ENCODE measurements at regions not wholly inside any gene's neighbourhood (a gene's known extent, or its start where the extent isn't known, plus 50 kb on each side); places are given as distances from the start of the nearest gene placed in this dataset.
"Not testable (repeated sequence)": the region's sequence is repeated elsewhere in the genome, so short reads cannot be mapped to it uniquely, and the experiment has no call there.

DNA sequence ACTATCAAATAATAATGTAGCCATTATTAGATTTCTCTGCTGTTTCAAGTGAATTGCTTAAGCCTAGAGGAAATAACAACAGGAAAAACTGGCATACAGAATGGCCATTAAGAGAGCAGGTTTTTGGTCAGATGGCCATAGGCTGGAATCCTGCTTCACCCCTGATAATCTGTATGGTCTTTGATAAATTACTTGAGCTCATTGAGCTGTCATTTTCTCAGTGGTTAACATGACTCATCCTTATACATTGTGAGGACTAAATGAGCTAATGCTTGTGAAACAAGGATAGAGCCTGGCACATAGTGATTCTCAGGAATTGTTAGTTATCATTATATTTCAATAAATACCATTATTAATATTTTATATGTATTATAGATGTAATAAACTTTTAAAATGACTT, 516.5 kb downstream of the KIF4B start:
- no peak for DNase-seq

DNA sequence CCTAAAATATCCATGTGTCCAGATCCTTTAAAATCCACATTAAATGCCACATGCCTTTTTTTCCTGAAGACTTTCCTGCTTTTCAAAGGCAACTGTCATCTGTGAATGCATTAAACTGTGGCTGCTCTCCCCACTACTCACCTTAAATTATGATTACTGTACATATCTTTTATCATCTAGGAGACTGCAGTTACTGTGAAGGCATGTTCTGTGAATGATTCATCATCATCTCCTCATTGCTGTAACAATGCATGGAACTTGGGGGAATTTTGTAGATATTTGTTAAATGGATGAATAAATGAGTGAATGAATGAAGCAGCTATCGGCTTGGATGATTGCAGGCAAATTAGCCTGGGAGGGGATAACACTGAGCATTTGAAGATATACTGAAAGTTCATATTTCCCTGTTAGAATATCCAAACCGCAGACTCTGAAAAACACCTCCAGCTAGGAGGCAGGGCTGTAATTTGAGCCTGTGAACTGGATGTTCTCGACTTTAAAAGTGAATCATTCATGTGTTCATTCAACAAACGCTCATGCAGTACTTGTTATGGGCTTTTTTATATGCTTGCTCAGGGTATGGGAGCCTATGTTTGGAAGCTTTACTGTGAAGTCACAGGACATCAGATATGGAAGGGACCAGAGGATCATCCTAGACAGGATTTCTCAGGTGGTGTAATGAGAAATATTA, 519.2 kb downstream of the KIF4B start:
- no peak for DNase-seq

DNA sequence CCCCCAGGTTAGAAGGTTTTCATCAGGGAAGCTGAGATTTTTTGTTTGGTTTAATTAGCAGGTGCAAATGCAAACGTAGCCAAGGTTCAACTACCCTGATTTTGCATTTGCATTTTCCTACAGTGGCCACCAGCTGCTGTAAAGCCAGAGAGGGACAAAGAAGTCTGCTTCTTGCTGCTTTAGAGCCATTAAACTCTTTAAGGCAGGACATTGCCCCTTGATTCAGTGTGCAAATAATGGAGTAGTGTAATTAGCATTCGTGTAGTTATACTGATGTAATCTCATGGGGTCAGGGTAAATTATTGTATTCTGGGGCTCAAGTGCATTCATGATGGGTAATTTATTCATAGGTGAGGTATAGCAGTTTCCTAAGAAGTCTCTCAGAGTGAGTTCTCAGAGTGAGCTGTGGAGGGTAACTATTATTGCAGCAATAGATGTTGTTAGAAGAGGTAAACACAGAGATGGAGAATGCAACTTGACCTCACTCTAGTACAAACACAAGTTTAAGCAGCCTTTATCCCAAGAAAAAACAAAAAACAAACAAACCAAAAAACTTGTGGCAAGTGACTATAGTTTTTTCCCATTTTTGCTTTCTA, 526.5 kb downstream of the KIF4B start:
- DNase-seq, result no peak

DNA sequence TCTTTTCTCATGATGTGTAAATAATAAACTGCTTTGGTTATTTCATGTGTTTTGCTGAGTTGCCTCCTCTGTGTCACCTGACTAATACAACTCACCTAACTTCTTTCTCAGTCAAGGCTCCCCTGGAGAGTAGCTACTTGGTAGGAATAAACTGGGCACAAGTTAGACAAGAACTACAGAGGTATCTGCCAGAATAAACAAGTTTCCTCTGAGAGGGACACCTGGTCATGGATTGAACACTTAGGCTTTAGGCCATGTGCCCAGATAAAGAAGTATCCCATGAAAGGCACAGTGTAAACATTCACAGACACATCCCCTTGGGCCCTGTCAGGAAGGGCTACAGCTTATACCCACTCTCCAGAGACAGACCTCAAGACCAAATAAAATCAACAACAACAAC, 532.5 kb downstream of the KIF4B start:
- DNase-seq, result no peak

DNA sequence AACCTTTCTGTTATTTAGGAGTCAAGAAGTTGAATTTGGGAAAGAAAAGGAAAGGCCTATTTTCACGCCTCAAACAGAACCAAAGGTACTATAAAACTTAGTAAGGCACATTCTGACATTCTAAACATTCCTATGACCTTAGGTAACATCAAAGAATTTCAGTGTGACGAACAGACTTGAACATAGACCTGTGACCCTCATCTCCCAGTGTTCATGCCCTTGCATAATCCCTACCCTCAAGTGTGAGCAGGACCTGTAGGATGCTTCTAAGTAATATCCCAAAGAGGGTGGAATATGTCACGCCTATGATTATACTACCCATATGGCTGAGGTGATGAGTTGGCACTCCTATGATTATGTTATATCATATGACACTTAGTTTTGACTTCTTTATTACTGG, 540.9 kb downstream of the KIF4B start:
- no peak for DNase-seq

DNA sequence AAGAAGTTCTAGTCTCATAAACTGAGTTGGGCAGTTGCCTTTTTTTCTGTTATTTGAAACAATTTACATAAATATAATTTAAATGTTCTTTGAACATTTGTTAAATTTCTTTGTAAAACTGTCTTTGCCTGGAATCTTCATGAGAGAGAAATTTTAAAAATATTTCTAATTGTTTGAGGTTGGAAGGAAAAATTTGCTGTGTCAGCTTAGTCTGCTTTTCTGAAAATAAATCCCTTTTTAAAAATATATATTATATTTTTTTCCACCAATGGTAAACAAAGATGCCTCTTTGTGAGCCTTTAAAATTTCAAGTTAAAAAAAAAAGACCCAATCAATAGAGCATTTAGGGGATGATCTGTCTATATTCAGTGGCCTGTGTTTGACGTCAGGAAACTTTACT, 542.7 kb downstream of the KIF4B start:
- DNase-seq, result no peak

DNA sequence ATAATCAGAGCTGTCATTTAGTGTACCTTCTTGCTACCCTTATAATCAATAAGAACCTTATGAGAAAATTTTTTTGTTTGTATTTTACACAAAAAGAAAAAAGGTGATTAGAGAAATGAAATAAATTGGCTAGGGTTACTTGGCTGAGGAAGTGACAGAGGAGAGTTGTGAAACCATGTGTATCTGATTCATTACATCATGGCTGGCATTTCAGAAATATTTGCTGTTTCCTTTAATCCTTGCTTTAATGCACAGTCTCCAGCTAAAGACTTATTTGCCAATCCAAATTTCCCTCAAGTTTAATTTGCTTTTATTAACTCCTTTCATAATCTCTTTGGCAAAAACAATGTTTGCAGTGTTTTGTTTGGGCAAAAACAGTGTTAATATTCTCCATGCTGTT, 543.1 kb downstream of the KIF4B start:
- peak; percentile 1 for DNase-seq

DNA sequence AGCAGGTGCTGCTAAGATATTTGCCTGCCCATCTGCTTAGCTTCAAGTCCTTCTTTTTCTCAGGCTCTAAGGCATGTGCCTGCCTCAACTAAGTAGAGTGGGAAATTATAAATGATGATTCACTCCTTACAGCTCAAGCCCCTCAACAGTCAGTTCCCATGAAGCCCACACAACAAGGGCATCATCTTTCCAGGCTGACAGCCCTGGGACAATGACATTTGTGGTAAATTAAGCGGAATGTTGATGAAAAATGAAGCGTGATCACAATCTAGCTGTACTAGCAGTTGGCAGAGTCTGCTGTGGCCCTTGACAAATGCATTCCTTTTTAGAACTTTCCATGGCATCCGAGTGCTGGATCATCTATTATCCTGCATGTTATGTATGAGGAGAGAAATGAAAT, 548.6 kb downstream of the KIF4B start:
- DNase-seq, result no peak

DNA sequence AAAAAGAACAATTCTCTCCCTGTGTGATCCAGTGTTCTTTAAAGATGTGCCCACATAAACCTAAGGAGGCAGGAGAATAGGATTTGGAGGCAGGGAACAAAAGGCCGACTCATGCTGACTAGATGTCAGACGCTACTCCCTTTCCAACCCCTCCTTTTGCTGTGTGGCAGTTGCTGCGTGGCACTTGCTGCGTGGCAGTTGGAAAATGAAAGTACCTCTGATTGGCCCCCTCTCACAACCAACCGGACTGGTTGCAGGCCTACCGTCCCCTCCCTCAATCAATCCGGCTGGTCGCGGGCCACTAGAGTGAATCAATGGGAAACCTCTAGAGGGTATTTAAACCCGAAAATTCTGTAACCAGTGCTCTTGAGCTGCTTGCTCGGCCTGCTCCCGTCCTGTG, 551.0 kb downstream of the KIF4B start:
- DNase-seq, result no peak

DNA sequence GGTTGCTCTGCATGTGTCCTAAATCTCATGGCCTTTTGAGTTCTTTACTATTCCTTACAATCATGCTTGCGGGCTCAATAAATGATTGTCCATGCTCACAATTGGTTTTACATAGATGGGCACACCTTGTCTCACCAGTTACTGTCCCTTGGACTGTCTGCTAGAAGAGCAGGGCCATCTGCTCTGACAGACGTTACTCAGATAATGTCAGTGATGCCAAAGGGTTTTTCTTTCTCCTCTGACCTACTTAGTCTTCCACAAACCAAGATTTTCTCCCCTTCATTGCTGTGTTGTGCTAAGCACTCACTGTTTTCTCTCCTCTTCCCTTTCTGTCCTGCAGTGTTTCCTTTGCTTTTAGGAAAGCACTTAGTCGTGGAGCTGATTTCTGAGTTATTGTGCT, 562.3 kb downstream of the KIF4B start:
- DNase-seq, result no peak

DNA sequence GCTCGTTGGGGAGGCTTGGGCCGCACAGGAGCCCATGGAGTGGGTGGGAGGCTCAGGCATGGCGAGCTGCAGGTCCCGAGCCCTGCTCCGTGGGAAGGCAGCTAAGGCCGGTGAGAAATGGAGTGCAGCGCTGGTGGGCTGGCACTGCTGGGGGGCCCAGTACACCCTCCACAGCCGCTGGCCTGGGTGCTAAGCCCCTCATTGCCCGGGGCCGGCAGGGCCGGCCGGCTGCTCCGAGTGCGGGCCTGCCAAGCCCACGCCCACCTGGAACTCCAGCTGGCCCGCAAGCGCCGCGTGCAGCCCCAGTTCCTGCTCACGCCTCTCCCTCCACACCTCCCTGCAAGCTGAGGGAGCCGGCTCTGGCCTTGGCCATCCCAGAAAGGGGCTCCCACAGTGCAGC, 573.3 kb downstream of the KIF4B start:
- not testable (repeated sequence) for DNase-seq

DNA sequence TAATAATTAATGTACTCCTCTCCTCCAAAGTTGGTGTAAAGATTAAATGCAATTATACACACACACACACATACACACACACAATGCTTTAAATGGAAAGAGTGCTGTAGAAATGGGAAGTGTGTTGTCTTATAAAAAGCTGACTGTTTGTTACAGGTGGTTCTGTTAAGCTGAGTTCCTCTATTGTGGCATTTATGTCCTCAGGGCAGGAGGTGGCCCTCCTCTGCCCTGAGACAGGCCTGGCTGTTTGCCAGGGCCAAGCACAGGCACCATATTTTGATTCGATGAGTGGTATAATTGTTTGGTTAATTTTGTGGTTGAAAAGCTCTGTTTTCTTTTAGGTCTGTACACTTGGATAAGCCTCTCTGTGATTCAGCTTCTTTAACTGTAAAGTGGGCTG, 573.9 kb downstream of the KIF4B start:
- DNase-seq, result no peak

DNA sequence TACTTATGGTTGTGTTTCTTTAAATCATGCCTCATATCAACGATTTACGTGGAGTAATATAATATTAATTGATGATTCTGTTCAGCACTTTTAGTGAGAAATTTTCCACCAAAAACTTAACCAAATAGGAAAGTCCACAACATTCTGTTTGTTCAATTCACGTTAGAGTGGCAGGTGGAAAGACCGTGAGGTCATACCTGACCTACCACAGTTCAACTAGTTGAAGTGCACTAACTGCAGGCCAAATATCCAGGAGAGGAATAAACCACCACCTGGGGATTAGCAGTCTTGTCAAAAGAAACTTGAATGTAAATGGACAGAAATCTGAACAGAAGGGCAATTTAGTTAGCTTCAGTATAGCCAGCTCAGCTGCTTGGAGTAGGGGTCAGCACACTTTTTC, 577.7 kb downstream of the KIF4B start:
- no peak for DNase-seq

DNA sequence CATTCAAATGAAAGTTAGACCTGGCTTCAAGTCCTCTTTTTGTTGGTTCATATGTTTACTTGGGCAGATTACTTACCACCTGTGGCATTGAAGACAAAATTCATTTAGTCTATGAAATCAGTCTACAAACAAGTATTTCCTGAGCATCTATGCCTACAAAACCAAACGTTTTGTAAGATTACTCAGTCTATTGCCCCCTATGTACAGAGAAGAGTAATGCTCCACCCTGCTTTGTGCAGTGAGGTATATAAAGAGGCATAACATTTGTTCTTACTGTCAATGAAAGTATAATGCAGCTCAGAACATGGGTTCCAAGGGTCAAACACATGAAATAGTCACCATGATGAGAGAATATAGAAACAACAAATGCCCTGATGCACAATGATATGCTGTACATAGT, 580.7 kb downstream of the KIF4B start:
- DNase-seq, result no peak

DNA sequence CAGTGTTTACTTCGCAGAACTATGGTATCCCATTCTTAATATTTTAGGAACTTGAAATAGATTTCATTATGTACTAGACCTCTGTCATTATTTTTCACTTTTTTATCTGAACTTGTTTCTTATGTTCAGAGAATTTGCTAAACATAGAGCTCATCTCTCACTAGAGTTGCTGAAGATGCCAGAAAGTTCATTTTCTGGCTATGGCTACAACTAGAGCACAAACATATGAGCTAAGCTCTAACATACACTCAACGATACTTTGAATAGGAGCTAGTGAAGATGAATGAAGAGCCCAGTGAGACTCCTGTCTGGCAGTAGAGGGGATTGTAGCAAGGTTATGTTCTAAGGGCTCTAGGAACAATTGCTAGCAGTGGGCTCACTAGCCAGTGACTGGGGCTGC, 582.2 kb downstream of the KIF4B start:
- no peak for DNase-seq

DNA sequence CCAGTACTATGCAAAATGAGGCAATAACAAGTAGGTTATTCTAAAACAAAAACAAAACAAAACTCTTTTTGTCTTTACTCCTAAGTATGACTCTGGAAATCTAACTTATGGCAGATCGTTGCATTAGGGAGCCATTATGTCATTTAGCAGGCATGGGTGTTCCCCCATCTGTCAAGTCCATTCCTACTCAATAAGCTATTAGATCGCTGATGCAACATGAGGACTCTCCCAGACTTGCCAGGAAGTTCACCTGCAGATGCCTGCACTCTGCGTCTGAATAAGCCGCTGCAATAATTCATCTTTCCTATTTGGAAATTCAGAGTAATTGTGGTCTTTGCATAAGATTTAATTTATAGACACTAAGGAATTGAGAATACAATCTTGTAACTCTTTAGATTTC, 585.0 kb downstream of the KIF4B start:
- no peak for DNase-seq

DNA sequence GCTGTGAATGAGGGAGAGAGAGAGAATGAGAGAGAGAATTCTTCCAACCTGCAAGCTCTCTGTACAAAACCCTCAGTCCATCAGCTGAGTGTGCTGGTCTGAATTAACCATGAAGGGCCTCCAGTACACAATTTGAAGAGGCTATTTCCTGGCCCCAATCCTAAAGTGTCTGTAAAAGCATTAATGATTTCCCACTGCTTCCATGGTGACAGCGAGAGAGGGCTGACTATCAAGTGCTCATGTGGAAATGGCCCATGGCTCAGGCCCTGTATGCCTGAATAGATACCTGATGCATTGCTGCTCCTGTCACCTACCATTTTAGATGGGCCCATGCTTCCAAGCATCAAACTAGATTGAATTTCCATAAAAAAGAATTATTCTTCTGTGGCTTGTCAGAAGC, 592.4 kb downstream of the KIF4B start:
- DNase-seq, result no peak

DNA sequence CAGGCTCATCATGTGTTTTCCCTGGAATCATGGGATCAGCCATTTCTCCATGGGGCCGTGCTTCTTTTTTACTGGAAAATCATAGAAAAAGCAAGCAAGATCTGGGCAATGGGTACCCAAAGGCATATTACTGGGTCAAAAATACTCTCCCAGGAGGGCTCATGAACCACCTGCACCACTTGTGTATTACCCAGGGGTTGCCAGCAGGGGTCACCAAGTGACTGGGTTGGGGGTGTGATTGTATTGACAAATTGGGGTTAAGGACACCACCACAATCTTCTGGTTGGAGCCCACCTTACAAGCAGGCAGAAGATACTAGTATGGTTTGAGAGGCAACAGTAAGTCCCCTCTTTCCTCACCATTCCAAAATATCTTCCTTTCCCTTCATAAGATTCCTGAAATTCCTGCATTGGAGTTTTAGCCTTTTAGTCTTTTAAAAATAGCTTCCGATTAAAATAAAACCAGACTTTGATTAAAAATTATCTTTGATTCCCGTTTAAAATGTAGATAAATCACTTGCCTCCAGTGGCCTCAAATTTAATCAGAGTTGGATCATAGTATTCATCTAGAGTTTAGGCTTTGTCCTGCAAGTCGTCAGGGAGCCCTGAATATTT, 603.3 kb downstream of the KIF4B start:
- DNase-seq, result peak; percentile 27

DNA sequence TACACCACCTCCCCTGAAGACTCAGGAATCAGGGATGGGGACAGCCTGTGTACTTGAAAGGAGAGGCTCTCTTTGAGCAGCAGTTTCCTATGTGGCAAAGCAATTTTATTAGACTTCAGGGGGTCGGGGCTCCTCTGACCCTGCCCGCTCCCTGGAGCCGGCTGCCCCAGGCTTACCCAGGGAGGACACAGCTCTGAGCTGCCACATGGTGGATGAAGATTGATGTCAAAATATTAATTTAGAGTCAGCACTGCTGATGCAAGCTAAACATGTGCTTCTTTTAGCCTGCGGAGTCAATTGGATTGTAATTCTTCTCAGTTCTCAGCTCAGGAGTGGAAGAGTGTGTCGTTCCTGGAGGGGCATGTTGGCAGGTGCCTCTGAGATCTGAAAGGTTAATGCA, 606.1 kb downstream of the KIF4B start:
- DNase-seq, result no peak

DNA sequence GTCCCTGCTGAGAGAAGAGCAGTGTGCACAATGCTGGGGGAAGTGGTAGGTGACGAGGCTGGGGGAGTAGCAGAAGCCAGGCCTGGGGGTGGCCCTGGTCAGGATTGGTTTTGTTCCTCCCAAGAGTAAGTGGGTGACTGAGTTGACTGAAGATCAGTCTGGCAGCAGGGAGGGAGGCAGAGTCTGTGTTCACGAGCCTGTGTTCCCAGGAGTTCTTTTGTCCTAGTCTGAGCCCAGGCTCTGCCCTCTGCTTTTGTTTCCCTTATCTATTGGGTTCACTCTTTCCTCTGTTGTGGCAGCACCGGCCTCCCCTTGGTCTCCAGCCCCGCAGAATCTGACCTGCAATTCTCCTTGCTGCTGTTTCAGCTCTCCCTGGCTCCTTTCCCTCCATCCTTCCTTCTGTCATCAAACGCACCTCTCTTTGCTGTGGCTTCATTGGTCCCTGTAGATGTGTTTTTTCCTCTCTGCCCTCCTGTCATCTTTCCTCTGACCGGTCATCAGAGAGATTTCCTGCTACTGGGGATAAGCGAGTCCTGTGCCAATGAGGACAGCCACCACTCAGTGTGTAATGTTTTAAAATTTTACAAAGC, 607.4 kb downstream of the KIF4B start:
- DNase-seq, result no peak

DNA sequence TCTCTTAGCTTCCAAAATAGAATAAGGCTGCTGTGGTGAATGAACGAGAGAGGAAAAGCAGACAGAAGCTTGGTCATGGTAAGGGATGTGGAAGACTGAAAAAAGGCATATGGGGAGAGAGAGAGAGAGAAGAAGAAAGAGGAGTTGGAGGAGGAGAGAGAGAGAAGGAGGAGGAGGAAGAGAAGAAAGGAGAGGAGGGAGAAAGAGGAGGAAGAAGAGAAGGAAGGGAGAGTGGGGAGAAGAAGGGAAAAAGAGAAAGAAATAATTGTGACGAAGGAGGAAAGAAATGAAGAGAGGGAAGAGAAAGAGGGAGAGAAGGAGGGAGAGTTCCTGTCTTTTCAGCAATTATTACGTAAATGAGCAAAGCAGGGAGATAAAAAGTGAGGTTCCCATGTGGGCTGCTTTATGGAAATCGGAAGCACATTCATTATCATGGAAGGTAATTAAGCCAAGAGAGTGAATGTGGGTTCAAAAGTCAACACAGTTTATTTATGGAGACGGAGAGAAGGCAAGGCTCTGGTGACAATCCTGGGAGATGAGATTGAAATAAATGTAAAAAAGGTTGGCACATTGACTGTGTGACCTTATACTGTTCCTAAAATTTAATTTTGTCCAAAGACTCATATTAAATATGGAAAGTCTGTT, 611.2 kb downstream of the KIF4B start:
- DNase-seq, result no peak

DNA sequence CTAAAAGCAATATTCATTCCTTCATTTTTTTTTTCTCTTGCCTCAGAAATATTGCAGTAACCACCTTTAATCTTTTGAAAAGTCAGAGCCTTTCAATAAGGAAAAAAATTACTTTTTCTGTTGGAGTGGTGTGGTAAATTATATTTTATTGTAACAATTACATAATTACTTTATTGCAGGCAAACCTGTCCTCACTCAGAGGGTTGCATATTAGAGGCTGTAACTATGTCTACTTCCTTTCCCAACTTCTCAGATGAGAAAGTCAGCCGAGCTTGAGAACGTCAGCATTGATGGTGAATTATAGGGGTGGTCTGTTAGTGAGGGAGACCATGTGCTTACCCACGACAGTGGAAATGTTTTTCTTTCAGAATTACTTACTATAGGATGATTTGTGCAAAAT, 611.8 kb downstream of the KIF4B start:
- no peak for DNase-seq

DNA sequence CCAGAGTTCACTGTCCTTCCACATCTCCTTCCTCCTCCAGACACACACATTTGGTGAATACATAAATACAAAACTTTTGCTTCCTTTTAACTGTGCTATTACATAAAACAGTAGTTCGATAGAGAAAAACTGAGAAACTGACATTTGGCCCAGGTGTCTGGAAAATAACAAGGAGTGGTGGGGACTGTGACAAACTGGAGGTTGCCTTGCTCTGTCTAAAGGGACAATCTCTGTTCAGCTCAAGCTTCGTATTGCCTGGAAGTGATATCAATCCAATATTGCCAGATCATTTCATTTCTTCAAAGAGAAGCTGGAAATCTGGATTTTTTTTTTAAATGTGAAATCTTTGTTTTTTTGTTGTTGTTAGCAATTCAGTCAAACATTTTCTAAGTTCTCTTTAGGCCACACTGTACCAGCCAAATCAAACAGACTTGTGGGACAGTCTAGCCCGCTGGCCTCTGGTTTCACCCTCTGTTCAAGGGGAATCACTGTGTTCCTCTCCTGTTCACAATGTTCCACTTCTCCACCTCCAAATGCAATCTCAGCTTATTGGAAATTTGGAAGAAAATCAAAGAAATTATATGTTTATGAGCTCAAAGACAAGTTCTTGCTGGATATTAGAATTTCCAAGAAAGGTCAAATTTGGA, 612.5 kb downstream of the KIF4B start:
- DNase-seq, result no peak
